ENCODE measurements at regions not wholly inside any gene's neighbourhood (a gene's known extent, or its start where the extent isn't known, plus 50 kb on each side); places are given as distances from the start of the nearest gene placed in this dataset.

- H3K9me3 Mint-ChIP-seq: no peaks in the 10 kb centered on the region
- DNase-seq: no peak
- H3K4me3 Mint-ChIP-seq: no peak overlapping the region
- no peaks in the 10 kb centered on the region for H3K36me3 Mint-ChIP-seq (ENCODE audit: low read depth)
- H3K4me1 Mint-ChIP-seq (ENCODE audit: low read depth): no peaks in the 10 kb centered on the region
- peaks cover 2% of the 10 kb centered on the region for H3K27me3 Mint-ChIP-seq (ENCODE audit: low read depth)
- intact Hi-C loops (cut with micrococcal nuclease): no loop called here
- no peak overlapping the region for H3K27ac Mint-ChIP-seq
- CTCF ChIA-PET: interaction anchor here (1.1 kb wide), 1 partner anchor 29 kb away, joined by 3 read pairs; no protein-coding TSS in a partner anchor
Observed at GRCh38 chr10:14447094-14447839, 116.5 kb upstream of the FRMD4A start.

GRCh38 chr10:14439451-14440259, 108.9 kb upstream of the FRMD4A start:
- DNase-seq: no peak
- H3K27ac Mint-ChIP-seq: no peak overlapping the region
- H3K27me3 Mint-ChIP-seq (ENCODE audit: low read depth): peaks cover 9% of the 10 kb centered on the region
- CTCF ChIA-PET: no interaction called here
- H3K9me3 Mint-ChIP-seq: no peaks in the 10 kb centered on the region
- no peaks in the 10 kb centered on the region for H3K36me3 Mint-ChIP-seq (ENCODE audit: low read depth)
- no peaks in the 10 kb centered on the region for H3K4me1 Mint-ChIP-seq (ENCODE audit: low read depth)
- no peak overlapping the region for H3K4me3 Mint-ChIP-seq
- intact Hi-C loops (cut with micrococcal nuclease): no loop called here

GRCh38 chr10:14438576-14438975, 107.9 kb upstream of the FRMD4A start:
- H3K36me3 Mint-ChIP-seq (ENCODE audit: low read depth): no peaks in the 10 kb centered on the region
- no peak overlapping the region for H3K4me3 Mint-ChIP-seq
- peaks cover 9% of the 10 kb centered on the region for H3K27me3 Mint-ChIP-seq (ENCODE audit: low read depth)
- no peak overlapping the region for H3K27ac Mint-ChIP-seq
- no peaks in the 10 kb centered on the region for H3K4me1 Mint-ChIP-seq (ENCODE audit: low read depth)
- H3K9me3 Mint-ChIP-seq: no peaks in the 10 kb centered on the region
- no peak for DNase-seq
- intact Hi-C loops (cut with micrococcal nuclease): no loop called here
- CTCF ChIA-PET: no interaction called here

- H3K36me3 Mint-ChIP-seq (ENCODE audit: low read depth): no peaks in the 10 kb centered on the region
- no peak for DNase-seq
- CTCF ChIA-PET: no interaction called here
- H3K27me3 Mint-ChIP-seq (ENCODE audit: low read depth): peaks cover 9% of the 10 kb centered on the region
- H3K4me3 Mint-ChIP-seq: no peak overlapping the region
- H3K4me1 Mint-ChIP-seq (ENCODE audit: low read depth): no peaks in the 10 kb centered on the region
- intact Hi-C loops (cut with micrococcal nuclease): no loop called here
- H3K27ac Mint-ChIP-seq: no peak overlapping the region
- H3K9me3 Mint-ChIP-seq: no peaks in the 10 kb centered on the region
Observed at GRCh38 chr10:14438057-14438456, 107.3 kb upstream of the FRMD4A start.

GRCh38 chr10:14435976-14436632, 105.4 kb upstream of the FRMD4A start:
- CTCF ChIA-PET: no interaction called here
- H3K27me3 Mint-ChIP-seq (ENCODE audit: low read depth): peaks cover 8% of the 10 kb centered on the region

GRCh38 chr10:14433147-14433546, 102.4 kb upstream of the FRMD4A start:
- DNase-seq: no peak
- no peak overlapping the region for H3K27ac Mint-ChIP-seq
- no peaks in the 10 kb centered on the region for H3K36me3 Mint-ChIP-seq (ENCODE audit: low read depth)

More at GRCh38 chr10:14435976-14436632, 105.4 kb upstream of the FRMD4A start:
- intact Hi-C loops (cut with micrococcal nuclease): no loop called here
- H3K4me3 Mint-ChIP-seq: no peak overlapping the region
- H3K9me3 Mint-ChIP-seq: no peaks in the 10 kb centered on the region
- H3K36me3 Mint-ChIP-seq (ENCODE audit: low read depth): no peaks in the 10 kb centered on the region
- H3K4me1 Mint-ChIP-seq (ENCODE audit: low read depth): no peaks in the 10 kb centered on the region
- no peak for DNase-seq
- no peak overlapping the region for H3K27ac Mint-ChIP-seq

GRCh38 chr10:14431868-14432267, 101.1 kb upstream of the FRMD4A start:
- Mint-ChIP-seq H3K4me1 (ENCODE audit: low read depth) (no peaks in the 10 kb centered on the region), H3K4me3 (no peak overlapping the region), H3K27me3 (ENCODE audit: low read depth) (peaks cover 13% of the 10 kb centered on the region), H3K36me3 (ENCODE audit: low read depth) (no peaks in the 10 kb centered on the region), H3K27ac (no peak overlapping the region), H3K9me3 (no peaks in the 10 kb centered on the region)
- DNase-seq: no peak
- intact Hi-C loops (cut with micrococcal nuclease): no loop called here
- CTCF ChIA-PET: interaction anchor here (1.4 kb wide), 1 partner anchor 235 kb away, joined by 3 read pairs; no protein-coding TSS in a partner anchor

More at GRCh38 chr10:14433147-14433546, 102.4 kb upstream of the FRMD4A start:
- CTCF ChIA-PET: no interaction called here
- Mint-ChIP-seq H3K4me1 (ENCODE audit: low read depth) (no peaks in the 10 kb centered on the region), H3K27me3 (ENCODE audit: low read depth) (peaks cover 9% of the 10 kb centered on the region), H3K4me3 (no peak overlapping the region), H3K9me3 (no peaks in the 10 kb centered on the region)
- intact Hi-C loops (cut with micrococcal nuclease): no loop called here

- H3K4me1 Mint-ChIP-seq (ENCODE audit: low read depth): no peaks in the 10 kb centered on the region
- DNase-seq: no peak
- H3K27ac Mint-ChIP-seq: no peak overlapping the region
- CTCF ChIA-PET: no interaction called here
- H3K36me3 Mint-ChIP-seq (ENCODE audit: low read depth): no peaks in the 10 kb centered on the region
- peaks cover 10% of the 10 kb centered on the region for H3K27me3 Mint-ChIP-seq (ENCODE audit: low read depth)
- H3K4me3 Mint-ChIP-seq: no peak overlapping the region
- intact Hi-C loops (cut with micrococcal nuclease): no loop called here
- H3K9me3 Mint-ChIP-seq: no peaks in the 10 kb centered on the region
Observed at GRCh38 chr10:14429043-14429700, 98.4 kb upstream of the FRMD4A start.

- Mint-ChIP-seq H3K4me1 (ENCODE audit: low read depth) (no peaks in the 10 kb centered on the region), H3K36me3 (ENCODE audit: low read depth) (no peaks in the 10 kb centered on the region), H3K27ac (no peak overlapping the region), H3K9me3 (no peaks in the 10 kb centered on the region), H3K27me3 (ENCODE audit: low read depth) (peaks cover 10% of the 10 kb centered on the region), H3K4me3 (no peak overlapping the region)
- no peak for DNase-seq
- CTCF ChIA-PET: no interaction called here
- intact Hi-C loops (cut with micrococcal nuclease): no loop called here
Observed at GRCh38 chr10:14425034-14425433, 94.3 kb upstream of the FRMD4A start.

GRCh38 chr10:14423111-14423744, 92.5 kb upstream of the FRMD4A start:
- H3K27me3 Mint-ChIP-seq (ENCODE audit: low read depth): peaks cover 10% of the 10 kb centered on the region
- no peaks in the 10 kb centered on the region for H3K36me3 Mint-ChIP-seq (ENCODE audit: low read depth)
- no peaks in the 10 kb centered on the region for H3K4me1 Mint-ChIP-seq (ENCODE audit: low read depth)
- H3K9me3 Mint-ChIP-seq: no peaks in the 10 kb centered on the region
- no peak overlapping the region for H3K27ac Mint-ChIP-seq
- intact Hi-C loops (cut with micrococcal nuclease): no loop called here
- CTCF ChIA-PET: no interaction called here
- DNase-seq: no peak
- H3K4me3 Mint-ChIP-seq: no peak overlapping the region

GRCh38 chr10:14422431-14422830, 91.7 kb upstream of the FRMD4A start:
- H3K4me1 Mint-ChIP-seq (ENCODE audit: low read depth): no peaks in the 10 kb centered on the region
- H3K36me3 Mint-ChIP-seq (ENCODE audit: low read depth): no peaks in the 10 kb centered on the region
- intact Hi-C loops (cut with micrococcal nuclease): no loop called here
- no peak overlapping the region for H3K4me3 Mint-ChIP-seq
- H3K9me3 Mint-ChIP-seq: no peaks in the 10 kb centered on the region
- CTCF ChIA-PET: no interaction called here
- no peak for DNase-seq
- no peak overlapping the region for H3K27ac Mint-ChIP-seq
- peaks cover 5% of the 10 kb centered on the region for H3K27me3 Mint-ChIP-seq (ENCODE audit: low read depth)

GRCh38 chr10:14421941-14422340, 91.2 kb upstream of the FRMD4A start:
- H3K9me3 Mint-ChIP-seq: no peaks in the 10 kb centered on the region
- no peak for DNase-seq
- H3K36me3 Mint-ChIP-seq (ENCODE audit: low read depth): no peaks in the 10 kb centered on the region
- CTCF ChIA-PET: no interaction called here
- H3K4me3 Mint-ChIP-seq: no peak overlapping the region
- H3K27ac Mint-ChIP-seq: no peak overlapping the region
- peaks cover 5% of the 10 kb centered on the region for H3K27me3 Mint-ChIP-seq (ENCODE audit: low read depth)
- intact Hi-C loops (cut with micrococcal nuclease): no loop called here
- peaks cover 3% of the 10 kb centered on the region for H3K4me1 Mint-ChIP-seq (ENCODE audit: low read depth)
